Astrocyte of the cerebellum (primary cell): ENCODE measurements at regions not wholly inside any gene's neighbourhood (a gene's known extent, or its start where the extent isn't known, plus 50 kb on each side); places are given as distances from the start of the nearest gene placed in this dataset.

Experiments
- DNase-seq: peaks from one replicate; pipeline ENCODE4 v3.0.0-alpha.2; 2011; ENCODE audit warnings: low read depth
- H3K4me3 ChIP-seq: 2 replicates; pipeline ENCODE4 v1.5.1; 2011; ENCODE audit warnings: mild to moderate bottlenecking, low read depth, low read length, moderate library complexity
- CTCF ChIP-seq: IDR thresholded peaks from 2 replicates; pipeline ENCODE4 v1.5.1; 2012; ENCODE audit warnings: low read length, low read depth, moderate library complexity, mild to moderate bottlenecking; ENCODE audit errors: missing control alignments
- in situ Hi-C: cut with HindIII; loops from 2 replicates; pipeline ENCODE4 v1.10.0; 2017; ENCODE audit warnings: low sequenced_read_pairs

- TF ChIP-seq CTCF, result no peak
- no peak overlapping the region for H3K4me3 ChIP-seq
- DNase-seq, result no peak
- in situ Hi-C loops, result no loop called here
These were observed 60.0 kb upstream of the NECTIN1 start for GRCh38 chr11:119788911-119789560.

GRCh38 chr11:119788096-119788883 is 59.3 kb upstream of the NECTIN1 start:
- no peak overlapping the region for H3K4me3 ChIP-seq
- no peak for TF ChIP-seq CTCF
- in situ Hi-C loops, result no loop called here
- no peak for DNase-seq

GRCh38 chr11:119787074-119787461 is 58.1 kb upstream of the NECTIN1 start:
- H3K4me3 ChIP-seq, result no peak overlapping the region
- DNase-seq, result no peak
- TF ChIP-seq CTCF, result no peak
- in situ Hi-C loops, result no loop called here

GRCh38 chr11:119786431-119787073 is 57.6 kb upstream of the NECTIN1 start:
- no peak for TF ChIP-seq CTCF
- no peak overlapping the region for H3K4me3 ChIP-seq
- DNase-seq, result no peak
- in situ Hi-C loops, result no loop called here

- no peak for DNase-seq
- TF ChIP-seq CTCF, result no peak
- in situ Hi-C loops, result no loop called here
- H3K4me3 ChIP-seq, result no peak overlapping the region
These were observed 56.1 kb upstream of the NECTIN1 start for GRCh38 chr11:119785131-119785530.

- in situ Hi-C loops, result loop anchor here (5.0 kb wide), 1 partner anchor 88 kb away; no protein-coding TSS in a partner anchor
- H3K4me3 ChIP-seq, result no peak overlapping the region
- DNase-seq, result no peak
- TF ChIP-seq CTCF, result no peak
These were observed 55.4 kb upstream of the NECTIN1 start for GRCh38 chr11:119784421-119784820.
